Hepatocyte (in vitro differentiated cells): ENCODE measurements at regions not wholly inside any gene's neighbourhood (a gene's known extent, or its start where the extent isn't known, plus 50 kb on each side); places are given as distances from the start of the nearest gene placed in this dataset.

Experiments
- CTCF ChIP-seq: fragments of 200-600 bp; sonication (generic); IDR thresholded peaks from 2 replicates; pipeline ENCODE4 v1.5.1; 2016; ENCODE audit warnings: antibody characterized with exemption, mild to moderate bottlenecking; ENCODE audit not compliant: poor library complexity
- EZH2 ChIP-seq: fragments of 200-600 bp; sonication (generic); IDR thresholded peaks from 2 replicates; pipeline ENCODE4 v1.6.1; 2016; ENCODE audit warnings: antibody characterized with exemption, mild to moderate bottlenecking, borderline replicate concordance

DNA sequence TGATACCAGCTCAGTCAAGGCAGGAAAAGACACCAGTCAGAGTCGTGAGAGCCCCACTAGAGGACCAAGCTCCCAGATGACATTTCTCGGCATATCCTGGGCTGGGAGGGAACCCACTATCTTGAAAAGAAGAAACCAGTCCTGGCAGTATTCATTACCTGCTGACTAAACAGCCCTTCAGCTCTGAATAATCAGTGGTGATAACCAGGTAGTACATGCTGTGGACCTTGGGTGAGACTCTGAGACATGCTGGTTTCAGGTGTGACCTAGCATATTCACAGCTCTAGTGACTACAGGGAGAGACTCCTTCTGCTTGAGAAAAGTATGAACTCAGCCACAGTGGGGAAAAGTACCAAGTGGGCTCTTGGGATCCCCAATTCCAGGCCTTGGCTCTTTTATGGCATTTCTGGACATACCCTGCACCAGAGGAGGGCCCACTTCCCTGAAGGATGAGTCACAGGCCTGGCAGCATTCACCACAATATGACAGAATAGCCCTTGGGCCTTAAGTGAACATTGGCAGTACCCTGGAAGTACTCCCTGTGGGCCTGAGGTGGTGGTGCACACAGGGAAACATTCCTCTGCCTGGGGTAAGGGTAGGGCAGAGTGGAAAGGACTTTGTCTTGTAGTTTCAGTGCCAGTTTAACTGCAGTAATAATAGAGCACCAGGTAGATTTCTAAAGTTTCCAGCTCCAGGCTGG, 82.6 kb upstream of the SLC38A4 start:
- no peak for TF ChIP-seq CTCF
- TF ChIP-seq EZH2 = no peak
